OCI-M2 (cell line): ENCODE measurements at regions not wholly inside any gene's neighbourhood (a gene's known extent, or its start where the extent isn't known, plus 50 kb on each side); places are given as distances from the start of the nearest gene placed in this dataset.

Experiments
- DNase-seq: peaks from one replicate; lab custom pipeline; 2025; ENCODE audit not compliant: unreplicated experiment; lab: John Stamatoyannopoulos, UW

DNA sequence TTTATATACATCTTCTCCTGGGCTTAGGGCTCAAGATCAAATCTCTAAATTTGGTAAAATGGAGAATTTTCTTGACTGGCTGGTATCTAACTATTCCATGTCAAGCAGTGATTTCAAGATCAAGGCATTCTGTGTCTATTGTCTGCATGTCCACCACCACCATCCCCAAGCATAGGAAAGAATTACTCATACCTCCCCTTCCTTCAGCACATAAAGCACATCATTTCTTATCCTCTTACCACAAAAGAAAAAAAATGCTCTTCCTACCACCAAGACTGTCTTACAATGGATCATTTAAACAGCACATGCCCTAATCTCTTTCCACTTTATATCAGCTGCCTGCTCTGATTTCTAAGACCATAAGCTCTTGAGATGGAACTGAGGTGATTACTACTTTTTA is 470.5 kb upstream of the THBS1 start:
- DNase-seq = no peak

DNA sequence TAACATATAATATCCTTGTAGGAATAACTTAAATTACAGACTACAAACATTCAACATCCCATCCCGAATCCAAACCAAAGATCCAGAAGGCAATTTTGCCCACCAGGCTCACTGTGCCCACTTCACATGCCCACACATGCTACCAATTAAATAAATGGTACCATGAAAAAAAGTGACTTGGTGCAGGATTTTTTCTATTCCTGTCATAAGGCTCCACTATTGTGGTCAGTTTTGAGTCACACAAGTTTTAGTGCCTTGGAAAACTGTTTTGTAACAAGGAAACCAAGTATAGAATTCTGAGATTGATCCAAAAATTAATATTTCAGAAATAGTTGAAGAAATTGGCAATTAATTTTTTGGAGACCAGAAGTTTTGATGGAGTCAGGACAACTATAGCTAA is 470.1 kb upstream of the THBS1 start:
- no peak for DNase-seq

DNA sequence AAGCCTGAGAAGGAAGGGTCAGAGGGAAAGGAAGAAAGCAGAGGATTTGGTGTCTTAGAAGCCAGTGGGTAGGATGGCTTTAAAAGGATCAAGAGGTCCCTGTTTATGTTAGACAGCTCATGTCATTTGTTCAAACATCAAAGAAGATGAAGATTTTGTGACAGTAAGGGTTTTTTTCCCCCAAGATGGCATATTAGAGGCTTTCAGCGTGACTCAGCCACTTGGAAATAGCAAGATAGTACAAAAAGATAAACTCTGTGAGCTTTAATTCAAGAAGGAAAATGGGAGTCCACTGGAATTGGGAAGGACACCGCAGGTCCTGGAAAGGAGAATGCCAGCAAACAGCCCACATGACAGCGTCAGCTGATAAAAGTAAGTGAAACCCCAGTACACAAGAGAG is 467.1 kb upstream of the THBS1 start:
- DNase-seq = no peak

DNA sequence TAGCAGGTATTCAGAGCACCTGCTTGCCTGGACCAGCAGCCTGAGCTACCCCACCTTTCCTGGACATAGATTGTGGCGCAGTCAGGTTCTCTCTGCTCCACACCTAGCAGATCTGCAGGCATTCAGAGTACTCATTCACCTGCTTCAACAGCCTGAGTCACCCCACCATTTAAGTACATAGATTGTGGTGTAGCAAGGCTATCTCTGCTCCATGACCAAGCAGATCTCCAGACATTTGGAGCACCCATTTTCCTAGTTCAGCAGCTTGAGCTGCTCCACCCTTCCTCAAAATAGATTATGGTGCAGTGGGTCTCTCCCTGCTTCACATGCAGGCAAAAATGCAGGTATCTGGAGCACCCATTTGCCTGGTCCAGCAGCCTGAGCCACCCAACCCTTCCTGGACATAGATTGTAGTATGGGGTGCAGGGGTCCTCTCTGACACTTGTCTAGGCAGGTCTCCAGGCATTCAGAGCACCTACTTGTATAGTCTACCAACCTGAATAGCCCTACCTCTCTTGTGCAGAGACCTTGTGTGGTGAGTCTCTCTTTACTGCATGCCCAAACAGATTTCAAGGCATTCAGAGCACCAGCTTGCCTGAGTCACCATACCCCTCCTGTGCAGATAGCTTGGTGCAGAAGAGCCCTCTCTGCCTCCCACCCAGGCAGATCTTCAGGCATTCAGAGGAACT is 466.0 kb upstream of the THBS1 start:
- no peak for DNase-seq

DNA sequence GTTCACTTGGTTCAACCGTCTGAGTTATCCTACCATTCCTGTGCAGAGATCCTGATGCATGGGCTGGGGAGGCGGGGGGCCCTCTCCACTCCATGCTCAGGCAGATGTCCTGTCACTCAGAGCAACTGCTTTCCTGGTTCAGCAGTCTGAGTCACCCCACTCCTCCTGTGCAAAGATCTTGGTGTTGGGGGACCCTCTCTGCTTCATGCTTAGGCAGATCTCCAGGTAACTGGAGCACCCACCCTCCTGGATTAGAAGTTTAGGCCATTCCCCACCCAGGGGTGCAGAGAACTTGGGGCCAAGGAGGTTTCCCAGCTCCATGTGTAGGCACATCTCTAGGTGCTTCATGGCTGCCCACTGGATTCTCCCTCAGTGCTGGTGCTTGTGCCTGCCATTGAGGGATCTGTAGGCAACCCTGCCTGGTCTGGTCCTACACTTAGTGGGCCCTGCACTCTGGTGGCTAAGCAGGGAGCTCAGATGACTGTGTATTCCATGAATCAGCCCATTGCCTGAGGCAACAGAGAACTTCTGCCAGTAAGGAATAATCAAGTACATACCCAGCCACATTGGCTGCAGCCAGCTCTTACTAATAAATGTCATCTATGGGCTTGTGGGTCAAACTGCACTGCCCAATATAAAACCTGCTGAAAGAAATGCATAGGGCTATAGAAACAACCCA is 465.4 kb upstream of the THBS1 start:
- DNase-seq = no peak

DNA sequence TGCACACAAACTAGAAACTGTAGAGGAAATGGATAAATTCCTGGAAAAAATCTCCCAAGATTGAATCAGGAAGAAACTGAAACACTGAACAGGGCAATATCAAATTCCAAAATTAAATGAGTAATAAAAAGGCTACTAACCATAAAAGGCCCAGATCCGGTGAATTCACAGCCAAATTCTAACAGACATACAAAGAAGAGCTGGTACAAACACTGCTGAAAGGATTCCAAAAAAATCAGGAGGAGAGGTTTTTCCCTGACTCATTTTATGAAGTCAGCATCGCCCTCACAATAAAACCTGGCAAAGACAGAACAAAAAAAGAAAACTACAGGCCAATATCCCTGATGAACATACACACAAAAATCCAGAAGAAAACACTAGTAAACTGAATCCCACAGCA is 462.4 kb upstream of the THBS1 start:
- no peak for DNase-seq

DNA sequence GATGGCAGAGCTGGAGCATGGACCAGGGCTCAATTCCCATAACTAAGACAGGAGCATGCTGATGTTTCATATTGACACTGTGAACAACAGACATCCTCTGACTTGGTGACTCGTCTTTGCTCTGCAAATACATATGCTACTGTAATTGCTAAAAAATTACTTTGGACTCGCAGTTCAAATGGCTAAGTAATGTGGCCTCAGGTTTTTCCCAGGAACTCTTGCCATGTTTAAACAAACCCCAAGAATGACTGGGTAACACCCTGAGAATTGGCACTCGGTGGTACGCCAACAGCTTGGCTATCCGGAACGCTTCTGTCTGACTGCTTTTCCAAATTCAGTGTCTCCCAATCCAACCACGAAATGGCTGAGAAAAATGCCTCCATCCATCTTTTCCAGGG is 456.7 kb upstream of the THBS1 start:
- DNase-seq = no peak

DNA sequence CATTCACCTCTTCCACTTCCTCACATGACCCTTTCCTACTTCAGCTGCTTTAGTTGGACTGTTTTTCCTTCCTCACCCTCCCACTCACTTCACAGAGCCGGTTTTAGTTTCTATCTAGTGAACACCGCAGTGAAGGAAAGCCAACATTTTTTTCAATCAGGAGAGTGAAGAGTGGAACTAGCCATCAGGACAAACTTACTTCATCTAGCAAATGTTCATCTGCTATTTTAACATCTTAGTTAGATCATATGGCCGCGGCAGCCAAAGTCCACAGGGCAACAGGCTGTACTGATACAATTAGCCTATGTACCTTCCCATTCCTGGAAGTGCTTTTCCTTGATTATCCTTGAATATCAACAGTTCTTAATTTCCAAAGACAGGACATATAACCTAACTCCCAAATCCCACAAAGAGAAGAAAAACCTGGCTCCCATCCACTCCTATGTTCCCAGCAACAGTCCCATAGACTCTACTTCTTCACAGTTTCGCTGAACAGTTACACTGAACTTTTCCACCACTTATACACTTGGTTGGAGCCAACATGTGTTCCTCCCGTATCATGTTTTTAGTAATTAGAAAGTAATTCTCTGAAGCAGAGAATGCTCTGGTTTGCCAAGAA is 456.2 kb upstream of the THBS1 start:
- no peak for DNase-seq

DNA sequence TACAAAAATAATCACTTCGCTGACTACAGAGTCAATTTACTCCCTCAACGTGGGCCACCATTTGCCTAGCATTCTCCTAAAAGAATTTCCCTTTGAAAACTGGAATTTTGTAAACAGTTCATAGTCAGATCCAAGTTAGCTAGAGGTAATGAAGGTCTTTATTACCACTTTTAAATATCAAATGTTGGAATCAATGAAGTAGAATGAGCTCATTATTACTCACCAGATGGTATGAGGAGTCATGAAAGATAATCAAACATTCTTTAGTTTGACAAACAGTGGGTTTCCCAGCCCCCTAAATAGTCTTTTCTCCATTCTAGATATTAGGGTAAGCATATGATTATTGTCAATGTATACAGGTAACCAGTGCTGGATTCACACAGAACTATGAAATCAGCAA is 455.7 kb upstream of the THBS1 start:
- no peak for DNase-seq

DNA sequence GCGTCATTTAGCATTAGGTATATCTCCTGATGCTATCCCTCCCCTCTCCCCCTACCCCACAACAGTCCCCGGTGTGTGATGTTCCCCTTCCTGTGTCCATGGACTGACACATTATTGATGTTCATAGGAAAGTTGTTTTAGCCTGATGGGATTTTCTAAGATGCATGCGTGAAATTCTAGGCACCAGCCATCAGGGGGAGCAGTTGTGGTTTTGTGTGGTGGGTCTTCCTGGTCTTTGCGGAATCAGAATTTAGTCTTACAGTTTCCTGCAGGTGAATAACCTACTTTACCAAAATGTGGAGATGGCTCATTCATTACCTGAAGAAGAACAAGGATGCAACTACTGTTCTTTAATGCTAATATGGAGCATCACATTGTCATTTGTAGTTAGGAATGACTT is 455.0 kb upstream of the THBS1 start:
- no peak for DNase-seq

DNA sequence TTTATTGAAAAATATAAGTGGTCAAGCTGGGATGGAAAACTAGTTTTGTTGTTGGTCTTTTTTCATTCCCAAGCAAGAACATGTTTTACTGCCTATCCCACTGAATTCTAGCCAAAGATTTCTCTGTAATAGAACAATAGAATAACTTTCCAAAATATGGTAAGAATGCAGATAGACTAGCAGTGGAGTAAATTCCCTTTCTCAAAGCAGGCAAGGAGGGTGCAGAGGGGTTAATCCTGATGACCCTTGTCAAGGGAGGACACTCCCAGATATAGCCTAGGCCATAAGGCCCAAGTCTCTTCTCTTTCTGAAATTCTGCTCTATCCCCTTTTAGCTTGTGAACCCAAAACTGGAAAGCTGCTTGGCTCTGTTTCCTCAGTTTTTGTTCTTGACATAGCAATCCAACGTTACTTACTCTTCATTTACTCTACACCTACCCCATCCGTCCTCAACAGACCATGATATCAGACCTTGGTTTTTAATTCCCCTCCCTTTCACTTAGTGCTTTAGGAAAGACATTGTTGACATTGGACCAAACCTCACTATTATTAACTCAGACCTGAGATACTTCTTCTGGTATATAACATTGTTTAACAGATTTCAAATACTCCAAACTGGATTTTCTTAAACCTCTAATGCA is 453.6 kb upstream of the THBS1 start:
- DNase-seq = no peak

DNA sequence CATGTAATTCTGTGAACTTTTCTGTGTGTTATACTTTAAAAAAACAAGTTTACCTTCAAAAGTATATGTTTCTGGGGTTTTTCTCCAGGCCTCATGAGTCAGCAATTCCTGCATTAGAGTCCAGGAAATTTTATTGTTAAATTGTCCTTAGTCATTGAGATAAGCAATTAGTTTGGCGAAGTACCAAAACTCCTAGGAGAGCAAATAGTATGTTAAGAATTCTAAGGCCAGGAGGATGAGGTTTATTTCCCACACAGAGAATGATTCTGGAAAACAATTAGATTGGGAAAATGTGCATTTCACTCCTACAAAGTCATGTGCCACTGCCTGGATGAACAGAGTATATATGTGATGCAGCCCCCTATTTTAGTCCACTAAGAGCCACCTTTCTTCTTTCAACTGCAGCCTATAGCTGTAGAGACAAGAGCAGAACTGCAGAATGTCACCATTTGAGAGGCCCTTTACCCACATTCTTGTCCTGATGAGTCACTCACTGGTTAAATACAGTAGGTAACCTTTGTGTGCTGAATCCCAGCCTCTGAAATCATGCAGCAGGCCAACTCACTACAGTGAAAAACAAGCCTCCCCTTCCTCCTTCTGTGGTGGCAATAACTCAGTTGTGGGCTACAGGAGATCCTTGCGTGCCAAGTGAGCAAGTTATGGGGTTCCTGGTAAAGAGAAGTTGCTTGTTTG is 452.8 kb upstream of the THBS1 start:
- DNase-seq = no peak

DNA sequence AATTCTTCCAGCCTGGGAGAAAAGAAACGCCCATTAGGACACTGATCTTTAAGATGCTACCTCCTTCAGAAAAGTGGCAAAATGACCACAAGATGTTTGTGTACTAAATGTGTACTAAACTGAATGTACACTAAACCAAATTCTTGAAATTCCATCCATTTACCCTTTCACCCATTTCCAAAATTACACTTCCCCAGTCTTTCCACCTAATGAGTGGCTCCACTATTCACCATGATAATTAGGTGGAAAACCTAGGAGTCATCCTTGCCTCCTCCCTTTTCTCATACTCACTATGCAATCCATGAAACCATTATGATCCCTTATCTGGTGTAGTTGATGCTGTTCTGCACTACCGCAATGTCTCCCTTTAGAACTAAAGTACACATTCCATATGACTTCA is 452.1 kb upstream of the THBS1 start:
- DNase-seq = no peak

DNA sequence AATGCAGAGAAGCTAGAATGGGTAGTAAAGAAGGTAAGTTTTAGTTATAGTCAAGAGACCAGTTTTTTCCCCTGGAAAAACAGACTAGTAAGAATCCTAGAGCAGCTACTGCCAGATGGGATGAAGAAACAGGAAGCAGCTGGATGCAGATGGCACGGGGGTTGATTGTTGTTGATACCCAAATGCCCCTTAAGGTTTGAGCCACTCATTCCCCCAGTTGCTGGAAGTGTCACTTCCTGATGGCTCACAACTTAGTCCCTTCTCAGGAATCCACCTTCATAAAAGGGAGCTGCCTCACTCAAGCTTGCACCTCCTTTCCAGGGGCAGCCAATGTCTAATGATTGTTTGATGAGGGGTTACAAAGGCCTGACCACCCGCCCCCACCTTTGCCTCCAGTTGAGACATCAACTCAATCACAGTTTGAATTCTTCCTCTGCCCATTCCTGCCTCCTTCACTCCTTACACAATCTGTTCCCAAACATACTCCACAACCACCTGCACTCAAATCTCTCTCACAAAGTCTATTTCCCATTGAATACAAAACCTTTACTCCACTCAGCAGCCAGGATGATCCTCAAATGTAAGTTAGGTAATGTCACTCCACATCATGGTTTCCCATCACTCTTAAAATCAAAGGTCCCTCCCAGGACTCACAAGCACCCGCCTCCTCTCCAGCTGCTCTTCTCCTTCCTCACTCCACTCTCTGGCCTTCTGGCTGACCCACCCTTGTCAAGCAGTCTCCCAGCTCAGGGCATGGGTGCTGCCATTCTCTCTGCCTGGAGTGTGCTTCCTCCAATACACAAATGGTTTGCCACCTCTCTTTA is 450.1 kb upstream of the THBS1 start:
- no peak for DNase-seq

DNA sequence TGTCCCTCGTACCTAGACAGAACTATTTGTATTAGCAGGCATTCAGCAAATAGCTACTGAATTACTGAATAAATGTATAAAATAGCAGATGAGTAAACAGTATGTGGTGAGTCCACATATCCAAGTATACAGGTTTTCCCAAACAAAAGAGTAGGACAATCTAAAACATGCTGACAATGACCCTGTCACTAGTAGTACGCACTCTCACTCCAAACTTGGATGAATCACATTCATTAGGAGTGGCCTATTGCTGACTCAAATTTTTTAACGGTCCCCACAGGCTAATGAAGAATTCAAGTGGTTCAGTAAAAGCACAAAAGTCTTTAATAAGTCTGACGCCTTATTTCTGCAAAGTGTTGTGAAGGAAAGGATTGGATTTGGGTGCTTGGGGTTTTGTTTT is 449.3 kb upstream of the THBS1 start:
- no peak for DNase-seq

DNA sequence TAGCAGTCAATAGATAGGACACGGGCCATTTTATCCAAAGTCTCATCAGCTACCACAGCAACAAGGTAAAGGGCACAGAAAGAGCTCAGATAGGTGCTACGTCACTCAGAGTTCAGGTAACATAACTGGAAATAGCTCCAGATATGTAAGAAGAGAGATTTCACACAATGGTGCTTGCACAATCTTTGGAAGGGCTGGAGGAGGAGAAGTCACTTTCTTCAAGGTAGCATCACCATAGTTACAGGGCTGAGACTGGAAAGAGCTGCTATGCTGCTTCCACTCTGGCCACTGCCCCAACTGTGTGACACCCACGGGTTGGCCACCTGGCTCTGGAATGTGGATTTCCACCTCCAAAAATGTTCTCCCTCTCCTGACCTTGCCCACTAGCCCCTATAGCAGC is 448.8 kb upstream of the THBS1 start:
- DNase-seq = no peak

DNA sequence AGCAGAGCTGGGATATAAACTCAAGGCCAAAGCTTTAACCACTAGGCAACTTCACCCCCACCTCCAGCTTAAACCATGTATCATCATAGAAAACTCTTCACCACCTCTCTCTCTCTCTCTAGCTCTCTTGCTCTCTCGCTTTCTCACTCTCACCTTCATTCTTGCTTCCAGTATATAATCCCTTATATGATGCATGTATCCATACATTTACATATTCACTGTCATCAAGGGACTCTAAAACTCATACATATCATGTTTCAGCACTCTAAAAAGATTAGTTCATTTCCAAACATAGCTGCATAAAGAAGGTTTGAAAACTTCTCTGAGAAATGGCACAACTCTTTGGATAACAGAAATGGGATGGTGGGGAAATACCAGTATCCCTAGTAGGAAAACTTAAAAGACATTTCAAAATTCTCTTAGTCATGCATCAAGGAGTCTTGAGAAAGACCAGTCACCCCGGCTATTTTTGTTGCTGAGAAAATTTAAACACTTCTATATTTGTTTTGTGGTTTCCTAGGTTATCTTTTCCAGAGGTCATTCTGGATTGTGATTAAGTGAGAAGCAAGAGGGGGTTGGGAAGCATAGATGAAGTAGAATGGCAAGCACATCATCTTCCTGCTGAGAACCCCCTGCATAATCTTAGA is 447.8 kb upstream of the THBS1 start:
- DNase-seq = no peak

DNA sequence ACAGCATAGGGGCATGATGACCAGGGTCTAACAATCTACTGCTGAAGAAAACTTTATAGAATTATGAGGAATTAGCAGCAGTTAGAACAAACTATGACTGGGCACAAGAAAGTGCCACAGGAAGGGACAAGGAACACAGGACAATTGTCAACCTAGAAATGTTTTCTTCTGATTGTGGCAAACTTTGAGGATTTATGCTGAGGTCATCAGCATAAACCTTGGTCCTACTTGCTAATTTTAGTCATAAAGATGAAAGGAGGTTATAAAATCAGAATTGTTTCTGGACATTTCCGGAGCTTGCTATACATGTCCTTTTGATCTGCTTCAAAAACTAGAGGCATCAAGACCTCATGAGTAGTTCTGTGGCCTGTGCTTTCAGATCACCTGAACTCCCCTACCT is 446.6 kb upstream of the THBS1 start:
- DNase-seq = no peak

DNA sequence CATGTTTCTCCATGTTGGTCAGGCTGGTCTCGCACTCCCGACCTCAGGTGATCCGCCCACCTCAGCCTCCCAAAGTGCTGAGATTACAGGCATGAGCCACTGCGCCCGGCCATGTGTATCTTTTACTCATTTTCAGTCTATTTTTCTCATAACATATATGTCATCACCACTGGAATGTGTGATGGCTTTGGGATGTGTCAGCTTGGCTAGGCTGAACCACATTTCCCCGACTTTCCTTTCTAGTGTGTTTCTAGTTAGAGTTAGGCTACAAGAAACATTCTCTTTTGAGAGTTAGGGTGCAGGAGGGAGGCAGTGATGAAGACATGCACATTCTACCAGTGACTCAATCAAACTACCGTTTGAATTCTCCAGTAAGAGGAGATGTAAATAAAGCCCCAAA is 444.9 kb upstream of the THBS1 start:
- DNase-seq = no peak

DNA sequence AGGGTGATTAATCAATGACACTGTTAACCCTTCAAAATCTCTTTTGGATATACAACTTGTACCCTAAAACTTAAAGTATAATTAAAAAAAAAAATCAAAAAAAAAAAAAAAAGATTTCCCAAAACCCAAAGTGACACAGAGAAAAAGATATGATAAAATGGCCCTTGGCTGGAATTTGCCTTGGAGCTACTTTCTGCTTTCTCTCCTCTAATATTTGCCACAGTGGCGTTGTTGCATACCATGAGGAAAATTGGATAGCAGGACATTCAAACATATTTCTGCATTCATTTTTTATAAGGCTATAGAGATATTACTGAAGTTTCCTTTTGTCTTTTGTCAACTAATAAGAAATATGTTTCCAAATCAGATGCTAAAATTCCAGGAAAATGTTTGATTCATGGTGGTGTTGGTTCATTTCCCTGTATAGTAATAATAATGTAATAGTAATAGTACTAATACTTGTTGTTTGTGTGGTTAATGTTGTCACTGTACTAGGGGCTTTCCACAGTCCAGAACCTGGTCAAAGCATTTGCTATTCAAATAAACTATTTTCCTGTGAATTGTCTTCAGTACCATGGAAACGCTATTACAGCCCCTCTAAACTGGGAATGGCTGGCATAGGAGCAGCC is 441.3 kb upstream of the THBS1 start:
- DNase-seq = no peak
